ENCODE measurements at regions not wholly inside any gene's neighbourhood (a gene's known extent, or its start where the extent isn't known, plus 50 kb on each side); places are given as distances from the start of the nearest gene placed in this dataset.

- TF ChIP-seq AFF4 (CRISPR knock-in tag; IDR thresholded peaks at IDR 0.05; ENCODE audit: borderline replicate concordance): no peak
- TF ChIP-seq USF2 (CRISPR knock-in tag; IDR thresholded peaks at IDR 0.05): no peak
These were observed 112.7 kb downstream of the SIPA1L2 start (continued) for GRCh38 chr1:232517204-232517603.

GRCh38 chr1:232515706-232516105, 114.2 kb downstream of the SIPA1L2 start:
- no peak for DNase-seq (ENCODE audit: low spot score)
- TF ChIP-seq EMX1 (CRISPR knock-in tag; IDR thresholded peaks at IDR 0.05) (no peak), PRRX2 (CRISPR knock-in tag; IDR thresholded peaks at IDR 0.05) (no peak), CTCF (IDR thresholded peaks at IDR 0.05) (no peak), MLX (CRISPR knock-in tag; IDR thresholded peaks at IDR 0.05) (no peak), AR (CRISPR knock-in tag; IDR thresholded peaks at IDR 0.05) (no peak), ETV6 (CRISPR knock-in tag; IDR thresholded peaks at IDR 0.05) (no peak), PREB (CRISPR knock-in tag; IDR thresholded peaks at IDR 0.05; ENCODE audit: borderline replicate concordance) (no peak), FOXK1 (CRISPR knock-in tag; IDR thresholded peaks at IDR 0.05) (no peak), ZNF512 (CRISPR knock-in tag; IDR thresholded peaks at IDR 0.05; ENCODE audit: borderline replicate concordance) (no peak), SP1 (CRISPR knock-in tag; conservative IDR thresholded peaks at IDR 0.05) (no peak), ZNF232 (CRISPR knock-in tag; IDR thresholded peaks at IDR 0.05) (no peak), ZNF532 (CRISPR knock-in tag; IDR thresholded peaks at IDR 0.05; ENCODE audit: borderline replicate concordance) (no peak), TP53 (CRISPR knock-in tag; IDR thresholded peaks at IDR 0.05) (no peak), SMAD4 (CRISPR knock-in tag; IDR thresholded peaks at IDR 0.05) (no peak), ZNF121 (CRISPR knock-in tag; IDR thresholded peaks at IDR 0.05) (no peak), MXD4 (CRISPR knock-in tag; IDR thresholded peaks at IDR 0.05; ENCODE audit: borderline replicate concordance) (no peak), ZNF423 (CRISPR knock-in tag; IDR thresholded peaks at IDR 0.05) (no peak), JUN (CRISPR knock-in tag; IDR thresholded peaks at IDR 0.05) (no peak)
- Mint-ChIP-seq H3K4me1 (peaks cover 13% of the 10 kb centered on the region), H3K27me3 (ENCODE audit: low read depth) (no peaks in the 10 kb centered on the region), H3K27ac (no peak overlapping the region), H3K36me3 (no peaks in the 10 kb centered on the region), H3K9me3 (no peaks in the 10 kb centered on the region), H3K4me3 (no peak overlapping the region)
- ATAC-seq: no peak
- POLR2A ChIA-PET: no interaction called here
- CTCF ChIA-PET: no interaction called here
